KMS-11 (cell line): ENCODE measurements at regions not wholly inside any gene's neighbourhood (a gene's known extent, or its start where the extent isn't known, plus 50 kb on each side); places are given as distances from the start of the nearest gene placed in this dataset.

Experiments
- H2AFZ ChIP-seq: fragments of 200-600 bp; sonication (generic); 2 replicates; pipeline ENCODE4 v1.6.1; 2016; ENCODE audit warnings: antibody characterized with exemption, mixed run types, low read depth
- H3K27ac ChIP-seq: fragments of 200-600 bp; sonication (generic); 2 replicates; pipeline ENCODE4 v1.6.1; 2016; ENCODE audit warnings: mild to moderate bottlenecking, mixed run types
- H3K27me3 ChIP-seq: fragments of 200-600 bp; sonication (generic); 2 replicates; pipeline ENCODE4 v1.6.1; 2017; ENCODE audit warnings: mild to moderate bottlenecking, low read depth, mixed run types, moderate library complexity; ENCODE audit not compliant: insufficient read depth
- H3K36me3 ChIP-seq: fragments of 200-600 bp; sonication (generic); 2 replicates; pipeline ENCODE4 v1.6.1; 2017; ENCODE audit warnings: mild to moderate bottlenecking, mixed run types; ENCODE audit not compliant: insufficient read depth
- H3K4me1 ChIP-seq: fragments of 200-600 bp; sonication (generic); 2 replicates; pipeline ENCODE4 v1.6.1; 2016; ENCODE audit warnings: mild to moderate bottlenecking, low read depth, mixed run types; ENCODE audit not compliant: poor library complexity, severe bottlenecking
- H3K4me2 ChIP-seq: fragments of 200-600 bp; sonication (generic); 2 replicates; pipeline ENCODE4 v1.7.0; 2016; ENCODE audit warnings: mild to moderate bottlenecking, mixed run types
- H3K4me3 ChIP-seq: fragments of 200-600 bp; sonication (generic); IDR thresholded peaks from 2 replicates; pipeline ENCODE4 v1.6.1; 2017; ENCODE audit warnings: low read depth, low read length, mixed read lengths; ENCODE audit not compliant: insufficient read depth
- H3K79me2 ChIP-seq: fragments of 200-600 bp; sonication (generic); 2 replicates; pipeline ENCODE4 v1.6.1; 2016; ENCODE audit warnings: low read depth, mixed run types; ENCODE audit not compliant: insufficient read depth
- H3K9ac ChIP-seq: fragments of 200-600 bp; sonication (generic); 2 replicates; pipeline ENCODE4 v1.6.1; 2016; ENCODE audit warnings: mild to moderate bottlenecking, mixed run types
- H4K20me1 ChIP-seq: fragments of 200-600 bp; sonication (generic); 2 replicates; pipeline ENCODE4 v1.6.1; 2016; ENCODE audit warnings: mild to moderate bottlenecking, mixed run types; ENCODE audit not compliant: insufficient read depth
- CTCF ChIP-seq: fragments of 200-600 bp; sonication (generic); conservative IDR thresholded peaks from 2 replicates; pipeline ENCODE4 v1.6.1; 2017; ENCODE audit warnings: low read depth, mild to moderate bottlenecking, antibody characterized with exemption, low read length, moderate library complexity, mixed read lengths

GRCh38 chr1:31510853-31511789 is 65.2 kb upstream of the TINAGL1 start:
- no peak for TF ChIP-seq CTCF
- Histone ChIP-seq H3K4me1 (peaks cover 25% of the 10 kb centered on the region), H3K79me2 (no peaks in the 10 kb centered on the region), H3K27ac (no peak overlapping the region), H3K4me3 (no peak overlapping the region), H3K36me3 (no peaks in the 10 kb centered on the region), H3K4me2 (no peak overlapping the region), H3K9ac (no peak overlapping the region), H3K27me3 (no peaks in the 10 kb centered on the region), H4K20me1 (no peaks in the 10 kb centered on the region), H2AFZ (no peak overlapping the region)

- Histone ChIP-seq H3K4me3 (no peak overlapping the region), H3K9ac (no peak overlapping the region), H3K4me1 (peaks cover 16% of the 10 kb centered on the region), H2AFZ (no peak overlapping the region), H3K79me2 (no peaks in the 10 kb centered on the region), H3K36me3 (no peaks in the 10 kb centered on the region), H4K20me1 (no peaks in the 10 kb centered on the region), H3K4me2 (no peak overlapping the region), H3K27me3 (no peaks in the 10 kb centered on the region), H3K27ac (no peak overlapping the region)
- no peak for TF ChIP-seq CTCF
Observed at GRCh38 chr1:31511848-31512615, 64.3 kb upstream of the TINAGL1 start.

- Histone ChIP-seq H3K27me3 (no peaks in the 10 kb centered on the region), H3K4me1 (peaks cover 8% of the 10 kb centered on the region), H3K27ac (no peak overlapping the region), H3K4me2 (no peak overlapping the region), H3K79me2 (no peaks in the 10 kb centered on the region), H4K20me1 (no peaks in the 10 kb centered on the region), H2AFZ (no peak overlapping the region), H3K36me3 (no peaks in the 10 kb centered on the region), H3K4me3 (no peak overlapping the region), H3K9ac (no peak overlapping the region)
- TF ChIP-seq CTCF: no peak
Observed at GRCh38 chr1:31514117-31514516, 62.2 kb upstream of the TINAGL1 start.

- H3K36me3 ChIP-seq: no peaks in the 10 kb centered on the region
- H2AFZ ChIP-seq: no peak overlapping the region
- TF ChIP-seq CTCF: no peak
- no peak overlapping the region for H3K27ac ChIP-seq
- no peaks in the 10 kb centered on the region for H3K27me3 ChIP-seq
- H3K4me3 ChIP-seq: no peak overlapping the region
- no peak overlapping the region for H3K9ac ChIP-seq
- no peaks in the 10 kb centered on the region for H3K79me2 ChIP-seq
- no peaks in the 10 kb centered on the region for H4K20me1 ChIP-seq
- H3K4me1 ChIP-seq: no peaks in the 10 kb centered on the region
- no peak overlapping the region for H3K4me2 ChIP-seq
Observed at GRCh38 chr1:31515056-31515775, 61.1 kb upstream of the TINAGL1 start.
